ENCODE measurements at regions not wholly inside any gene's neighbourhood (a gene's known extent, or its start where the extent isn't known, plus 50 kb on each side); places are given as distances from the start of the nearest gene placed in this dataset.
"Not testable (repeated sequence)": the region's sequence is repeated elsewhere in the genome, so short reads cannot be mapped to it uniquely, and the experiment has no call there.

- DNase-seq (ENCODE audit: extremely low spot score): no peak
- Histone ChIP-seq H3K4me3 (no peak overlapping the region), H3K27ac (replicated peaks in 1 of 4) (no peak overlapping the region), H3K9me3 (no peaks in the 10 kb centered on the region), H3K36me3 (no peaks in the 10 kb centered on the region), H3K27me3 (no peaks in the 10 kb centered on the region), H3K4me1 (peaks cover 0 to 14% (median 12%) of the 10 kb centered on the region in 4 donors)
- TF ChIP-seq POLR2AphosphoS5 (IDR thresholded peaks at IDR 0.05) (no peak), POLR2A (IDR thresholded peaks at IDR 0.05; ENCODE audit: low read depth) (no peak), CTCF (IDR thresholded peaks at IDR 0.05) (no peak), EP300 (IDR thresholded peaks at IDR 0.05) (no peak)
- intact Hi-C loops (cut with DNase I): no loop called here
Observed at GRCh38 chr18:42334931-42335330, 379.9 kb downstream of the PIK3C3 start.

- H3K27me3 ChIP-seq: no peaks in the 10 kb centered on the region
- no peak overlapping the region for H3K27ac ChIP-seq (replicated peaks in 1 of 4)
- WGBS: 83% methylated on average over 2 of the region's 2 CpGs
- no peak for DNase-seq (ENCODE audit: extremely low spot score)
- no peaks in the 10 kb centered on the region for H3K36me3 ChIP-seq
- H3K9me3 ChIP-seq: no peaks in the 10 kb centered on the region
- TF ChIP-seq CTCF (IDR thresholded peaks at IDR 0.05): no peak
- TF ChIP-seq EP300 (IDR thresholded peaks at IDR 0.05): no peak
- TF ChIP-seq POLR2AphosphoS5 (IDR thresholded peaks at IDR 0.05): no peak
- no peak for TF ChIP-seq POLR2A (IDR thresholded peaks at IDR 0.05; ENCODE audit: low read depth)
- peaks cover 0 to 17% (median 12%) of the 10 kb centered on the region in 4 donors for H3K4me1 ChIP-seq
- H3K4me3 ChIP-seq: no peak overlapping the region
- intact Hi-C loops (cut with DNase I): no loop called here
Observed at GRCh38 chr18:42336139-42336538, 381.1 kb downstream of the PIK3C3 start.

DNA sequence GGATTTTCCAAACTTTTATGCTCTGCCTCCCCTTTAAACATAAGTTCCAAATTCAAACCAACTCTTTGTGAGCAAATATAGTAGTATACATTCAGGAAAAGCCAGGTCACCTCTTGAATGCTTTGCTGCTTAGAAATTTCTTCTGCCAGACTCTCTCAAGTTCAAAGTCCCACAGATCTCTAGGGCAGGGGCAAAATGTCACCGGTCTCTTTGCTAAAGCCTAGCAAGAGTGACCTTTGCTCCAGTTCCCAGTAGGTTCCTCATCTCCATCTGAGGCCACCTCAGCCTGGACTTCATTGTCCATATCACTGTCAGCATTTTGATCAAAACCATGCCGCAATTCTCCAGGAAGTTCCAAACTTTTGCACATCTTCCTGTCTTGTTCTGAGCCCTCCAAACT lies 382.3 kb downstream of the PIK3C3 start:
- H3K9me3 ChIP-seq; intact Hi-C loops (cut with DNase I); H3K27ac ChIP-seq (replicated peaks in 1 of 4); H3K36me3 ChIP-seq; DNase-seq (ENCODE audit: extremely low spot score); H3K4me3 ChIP-seq; H3K27me3 ChIP-seq: not testable (repeated sequence)
- WGBS: 96% methylated on average over 2 of the region's 2 CpGs
- peaks cover 0 to 17% (median 12%) of the 10 kb centered on the region in 4 donors for H3K4me1 ChIP-seq

- TF ChIP-seq POLR2A (IDR thresholded peaks at IDR 0.05; ENCODE audit: low read depth) (no peak), CTCF (IDR thresholded peaks at IDR 0.05) (no peak)
- DNase-seq (ENCODE audit: extremely low spot score): no peak
- no peaks in the 10 kb centered on the region for H3K9me3 ChIP-seq
- H3K4me3 ChIP-seq: no peak overlapping the region
- no peaks in the 10 kb centered on the region for H3K27me3 ChIP-seq
- H3K36me3 ChIP-seq: no peaks in the 10 kb centered on the region
- H3K4me1 ChIP-seq: peaks cover 0 to 17% (median 12%) of the 10 kb centered on the region in 4 donors
- peak overlapping the region in 2 of 4 donors; percentile 5 to 40 for H3K27ac ChIP-seq (replicated peaks in 1 of 4)
- WGBS: 36% methylated on average over 2 of the region's 2 CpGs
- intact Hi-C loops (cut with DNase I): no loop called here
Observed at GRCh38 chr18:42338683-42339082, 383.6 kb downstream of the PIK3C3 start.

- peaks cover 0 to 17% (median 12%) of the 10 kb centered on the region in 4 donors for H3K4me1 ChIP-seq
- no peaks in the 10 kb centered on the region for H3K36me3 ChIP-seq
- H3K9me3 ChIP-seq: no peaks in the 10 kb centered on the region
- intact Hi-C loops (cut with DNase I): no loop called here
- H3K4me3 ChIP-seq: no peak overlapping the region
- WGBS: 29% methylated on average over 4 of the region's 4 CpGs
- no peak for DNase-seq (ENCODE audit: extremely low spot score)
- H3K27me3 ChIP-seq: no peaks in the 10 kb centered on the region
- H3K27ac ChIP-seq (replicated peaks in 1 of 4): peak overlapping the region in 1 of 4 donors; percentile 40
- no peak for TF ChIP-seq CTCF (IDR thresholded peaks at IDR 0.05)
- TF ChIP-seq POLR2AphosphoS5 (IDR thresholded peaks at IDR 0.05): no peak
- no peak for TF ChIP-seq POLR2A (IDR thresholded peaks at IDR 0.05; ENCODE audit: low read depth)
- no peak for TF ChIP-seq EP300 (IDR thresholded peaks at IDR 0.05)
Observed at GRCh38 chr18:42339372-42339771, 384.3 kb downstream of the PIK3C3 start.
